SW 1271 (cell line): ENCODE measurements at regions not wholly inside any gene's neighbourhood (a gene's known extent, or its start where the extent isn't known, plus 50 kb on each side); places are given as distances from the start of the nearest gene placed in this dataset.

Experiments used
- DNase-seq, 2 experiments: peaks; one replicate each; lab custom pipeline; 2025; lab: John Stamatoyannopoulos, UW

GRCh38 chr2:226383461-226383860, 416.2 kb downstream of the IRS1 start:
- no peak for DNase-seq

- DNase-seq, result no peak
Observed at GRCh38 chr2:226380679-226381078, 418.9 kb downstream of the IRS1 start.

GRCh38 chr2:226378753-226379705, 420.6 kb downstream of the IRS1 start:
- DNase-seq, result no peak

GRCh38 chr2:226376516-226377180, 423.0 kb downstream of the IRS1 start:
- no peak for DNase-seq

- DNase-seq, result no peak
Observed at GRCh38 chr2:226366920-226367319, 432.7 kb downstream of the IRS1 start.

GRCh38 chr2:226364217-226364616, 435.4 kb downstream of the IRS1 start:
- DNase-seq, result no peak

- DNase-seq, result no peak
Observed at GRCh38 chr2:226362980-226363379, 436.6 kb downstream of the IRS1 start.

GRCh38 chr2:226360658-226361057, 439.0 kb downstream of the IRS1 start:
- DNase-seq, result no peak

- no peak for DNase-seq
Observed at GRCh38 chr2:226358688-226359087, 440.9 kb downstream of the IRS1 start.

- no peak for DNase-seq
Observed at GRCh38 chr2:226357816-226358215, 441.8 kb downstream of the IRS1 start.

- no peak for DNase-seq
Observed at GRCh38 chr2:226355600-226355999, 444.0 kb downstream of the IRS1 start.

- DNase-seq, result no peak
Observed at GRCh38 chr2:226354434-226354833, 445.2 kb downstream of the IRS1 start.

GRCh38 chr2:226352941-226353560, 446.6 kb downstream of the IRS1 start:
- no peak for DNase-seq

- no peak for DNase-seq
Observed at GRCh38 chr2:226351711-226352110, 447.9 kb downstream of the IRS1 start.

- DNase-seq, result no peak
Observed at GRCh38 chr2:226339616-226340015, 460.0 kb downstream of the IRS1 start.

GRCh38 chr2:226338825-226339224, 460.8 kb downstream of the IRS1 start:
- no peak for DNase-seq

- DNase-seq, result no peak
Observed at GRCh38 chr2:226337941-226338600, 461.5 kb downstream of the IRS1 start.

GRCh38 chr2:226336283-226336682, 463.3 kb downstream of the IRS1 start:
- DNase-seq, result no peak

- no peak for DNase-seq
Observed at GRCh38 chr2:226334981-226335720, 464.5 kb downstream of the IRS1 start.

GRCh38 chr2:226333388-226333787, 466.2 kb downstream of the IRS1 start:
- DNase-seq, result no peak

- no peak for DNase-seq
Observed at GRCh38 chr2:226330206-226330605, 469.4 kb downstream of the IRS1 start.

- no peak for DNase-seq
Observed at GRCh38 chr2:226329180-226329579, 470.4 kb downstream of the IRS1 start.
